GM19043 (cell line): ENCODE measurements at regions not wholly inside any gene's neighbourhood (a gene's known extent, or its start where the extent isn't known, plus 50 kb on each side); places are given as distances from the start of the nearest gene placed in this dataset.
"Not testable (repeated sequence)": the region's sequence is repeated elsewhere in the genome, so short reads cannot be mapped to it uniquely, and the experiment has no call there.

Source experiments
- ATAC-seq: cut with Tn5 transposase; IDR thresholded peaks from one replicate; pipeline ENCODE4 v1.9.1; 2021; ENCODE audit warnings: low read depth; ENCODE audit not compliant: unreplicated experiment

GRCh38 chr21:28725396-28725795 lies 267.3 kb downstream of the LTN1 start:
- no peak for ATAC-seq

- no peak for ATAC-seq
These were observed 269.0 kb downstream of the LTN1 start for GRCh38 chr21:28723646-28724045.

GRCh38 chr21:28719723-28720122 lies 273.0 kb downstream of the LTN1 start:
- no peak for ATAC-seq

DNA sequence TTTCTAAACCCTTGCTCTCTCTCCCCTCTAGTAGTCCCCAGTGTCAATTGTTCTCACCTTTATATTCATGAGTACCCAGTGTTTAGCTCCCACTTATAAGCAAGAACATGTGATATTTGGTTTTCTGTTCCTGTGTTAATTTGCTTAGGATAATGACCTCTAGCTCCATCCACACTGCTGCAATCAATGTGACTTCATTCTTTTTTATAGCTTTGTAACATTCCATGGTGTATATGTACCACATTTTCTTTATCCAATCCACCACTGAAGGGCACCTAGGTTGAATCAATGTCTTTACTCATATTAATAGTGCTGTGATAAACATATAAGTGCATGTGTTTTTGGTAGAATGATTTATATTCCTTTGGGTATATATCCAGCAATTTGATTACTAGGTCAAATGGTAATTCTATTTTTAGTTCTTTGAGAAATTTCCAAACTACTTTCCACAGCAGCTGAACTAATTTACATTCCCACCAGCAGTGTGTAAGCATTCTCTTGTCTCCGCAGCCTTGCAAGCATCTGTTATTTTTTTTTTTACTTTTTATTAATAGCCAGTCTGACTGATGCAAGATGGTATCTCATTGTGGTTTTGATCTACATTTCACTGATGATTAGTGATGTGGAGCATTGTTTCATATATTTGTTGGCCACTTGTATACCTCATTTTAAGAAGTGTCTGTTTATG lies 277.8 kb downstream of the LTN1 start:
- ATAC-seq: no peak

DNA sequence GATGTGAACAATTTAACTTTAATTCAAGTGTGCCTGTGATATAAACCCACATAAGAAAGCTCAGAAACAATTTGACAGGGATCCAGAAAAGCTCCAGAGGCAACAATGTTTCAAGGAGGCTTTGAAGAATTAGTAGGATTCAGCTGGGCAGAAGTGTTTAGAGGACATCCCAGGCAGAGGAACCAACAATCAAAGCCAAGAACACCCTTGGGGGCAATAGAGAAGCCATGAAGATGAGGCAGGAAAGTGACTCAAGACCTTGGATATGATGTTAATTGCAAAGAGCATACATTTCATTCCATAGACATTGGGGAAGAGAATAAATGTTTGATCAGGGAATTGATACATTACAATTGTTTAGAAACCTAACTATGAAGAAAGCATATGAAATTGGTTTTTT lies 280.3 kb downstream of the LTN1 start:
- ATAC-seq: no peak

DNA sequence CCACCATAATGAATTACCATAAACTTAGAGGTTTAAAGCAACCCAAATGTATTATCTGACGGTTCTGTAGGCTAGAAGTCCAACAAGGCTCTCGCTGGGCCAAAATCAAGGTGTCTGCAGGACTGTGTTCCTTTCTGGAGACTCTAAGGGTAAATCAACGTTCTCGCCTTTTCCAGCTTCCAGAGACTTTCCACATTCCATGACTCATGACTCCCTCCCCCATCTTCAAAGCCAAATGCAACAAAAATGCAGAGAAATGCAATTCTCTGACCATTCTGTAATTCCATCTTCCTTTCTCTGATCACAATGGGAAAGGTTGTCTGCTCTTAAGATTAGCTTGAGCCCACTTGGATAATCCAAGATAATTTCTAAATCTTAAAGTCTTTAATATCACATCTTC lies 287.1 kb downstream of the LTN1 start:
- ATAC-seq: no peak

DNA sequence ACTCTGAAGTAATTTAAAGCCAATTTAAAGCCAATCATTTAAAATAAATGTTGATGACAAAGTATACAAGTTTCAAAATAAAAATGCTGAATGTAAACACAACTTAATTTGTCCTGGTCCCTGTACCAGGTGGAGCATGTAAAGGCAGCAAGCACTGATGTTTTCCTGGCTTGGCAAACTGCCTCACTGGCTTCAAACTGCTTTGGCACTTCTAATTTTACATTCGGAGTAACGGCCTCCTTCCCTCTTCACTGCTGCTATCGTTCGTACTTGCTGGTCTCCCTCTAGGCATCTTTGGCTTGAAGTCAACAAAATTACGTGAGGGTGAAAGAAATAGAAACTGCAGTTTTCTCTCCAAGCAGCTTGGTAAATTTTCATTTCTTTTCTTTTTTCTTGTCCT lies 287.9 kb downstream of the LTN1 start:
- ATAC-seq: no peak

GRCh38 chr21:28703861-28704260 lies 288.8 kb downstream of the LTN1 start:
- no peak for ATAC-seq

DNA sequence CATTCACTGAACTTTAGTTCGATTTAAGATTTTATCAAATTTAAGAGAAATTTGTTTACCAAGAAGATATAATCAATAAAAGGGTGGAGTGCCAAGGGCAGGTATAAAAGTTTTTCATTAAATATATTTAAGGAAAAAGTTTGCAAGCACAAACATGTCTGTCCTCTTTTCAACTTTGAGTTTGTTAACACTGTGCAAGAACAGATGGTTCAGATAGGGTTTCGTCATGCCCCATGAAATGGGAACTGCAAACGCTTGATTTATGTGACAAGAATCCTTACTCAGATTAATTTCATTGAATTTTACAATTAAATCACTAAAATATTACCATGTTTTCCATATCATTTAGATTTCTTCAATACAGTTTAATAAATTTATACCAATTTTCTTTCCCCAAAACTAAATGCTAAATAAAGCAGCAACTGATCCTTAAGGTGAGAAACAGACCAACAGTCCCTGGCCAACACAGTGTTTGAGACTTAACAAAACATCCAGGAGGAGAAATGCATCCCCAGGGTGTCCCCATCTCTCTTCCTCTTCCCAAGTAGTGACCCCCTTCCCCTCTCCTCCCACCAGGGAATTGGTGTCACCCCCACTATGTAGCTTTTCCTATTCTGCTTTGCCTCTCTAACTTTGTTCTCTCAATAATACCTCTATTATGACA lies 292.9 kb downstream of the LTN1 start:
- no peak for ATAC-seq

DNA sequence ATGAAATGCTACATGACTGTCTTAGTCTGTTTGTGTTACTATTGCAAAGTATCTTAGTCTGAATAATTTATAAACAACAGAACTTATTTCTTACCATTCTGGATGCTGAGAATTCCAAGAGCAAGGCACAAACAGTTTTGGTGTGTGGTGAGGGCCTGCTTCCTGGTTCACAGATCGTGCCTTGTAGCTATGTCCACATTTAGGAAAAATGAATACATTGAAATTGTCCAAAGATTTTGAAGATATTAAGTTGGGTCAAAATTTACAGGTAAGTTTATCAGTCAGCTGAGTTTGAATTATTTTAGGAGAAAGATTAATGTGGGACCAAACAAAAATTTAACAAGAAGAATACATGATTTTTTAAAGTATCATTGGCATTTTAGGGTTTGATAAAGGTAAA lies 293.5 kb downstream of the LTN1 start:
- no peak for ATAC-seq

GRCh38 chr21:28696844-28697410 lies 295.8 kb downstream of the LTN1 start:
- no peak for ATAC-seq

DNA sequence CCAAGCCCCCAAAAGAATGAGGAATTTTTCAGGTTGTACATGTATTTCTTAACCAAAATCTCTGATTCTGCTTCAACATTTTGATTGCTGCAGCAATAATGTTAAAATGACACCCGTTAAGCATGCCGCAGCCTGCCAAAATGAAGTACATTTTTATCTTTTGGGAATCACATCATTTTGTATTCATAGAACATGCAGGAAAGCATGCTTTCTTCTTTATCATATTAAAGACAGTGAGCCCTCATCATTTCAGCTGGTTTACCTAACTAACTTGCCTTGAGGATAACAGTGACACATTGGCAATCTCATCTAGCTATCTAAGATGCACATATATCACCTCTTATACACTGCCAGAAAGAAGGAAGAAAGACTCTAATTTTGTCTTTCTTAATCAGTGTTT lies 299.2 kb downstream of the LTN1 start:
- ATAC-seq: no peak

GRCh38 chr21:28690196-28690595 lies 302.5 kb downstream of the LTN1 start:
- ATAC-seq: no peak

- ATAC-seq: no peak
These were observed 304.3 kb downstream of the LTN1 start for GRCh38 chr21:28688381-28688780.

DNA sequence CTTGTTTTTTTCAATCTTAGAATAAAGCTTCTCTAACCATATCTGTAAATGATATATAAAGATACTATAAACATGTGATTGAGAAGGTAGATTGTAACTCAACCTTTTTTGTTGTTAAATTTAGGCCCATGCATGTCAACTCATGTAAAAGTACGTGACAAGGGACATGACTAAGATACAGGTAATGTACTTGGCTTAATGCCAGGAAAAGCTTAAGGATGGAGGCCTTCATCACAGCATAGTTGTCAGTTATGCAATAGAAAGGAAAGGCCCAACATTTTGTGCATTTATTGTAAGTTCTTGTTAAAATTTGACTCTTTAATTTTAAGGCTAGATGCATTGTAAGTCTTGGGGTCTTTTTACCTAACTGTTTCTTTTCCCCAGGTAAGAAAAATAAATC lies 305.1 kb downstream of the LTN1 start:
- no peak for ATAC-seq

DNA sequence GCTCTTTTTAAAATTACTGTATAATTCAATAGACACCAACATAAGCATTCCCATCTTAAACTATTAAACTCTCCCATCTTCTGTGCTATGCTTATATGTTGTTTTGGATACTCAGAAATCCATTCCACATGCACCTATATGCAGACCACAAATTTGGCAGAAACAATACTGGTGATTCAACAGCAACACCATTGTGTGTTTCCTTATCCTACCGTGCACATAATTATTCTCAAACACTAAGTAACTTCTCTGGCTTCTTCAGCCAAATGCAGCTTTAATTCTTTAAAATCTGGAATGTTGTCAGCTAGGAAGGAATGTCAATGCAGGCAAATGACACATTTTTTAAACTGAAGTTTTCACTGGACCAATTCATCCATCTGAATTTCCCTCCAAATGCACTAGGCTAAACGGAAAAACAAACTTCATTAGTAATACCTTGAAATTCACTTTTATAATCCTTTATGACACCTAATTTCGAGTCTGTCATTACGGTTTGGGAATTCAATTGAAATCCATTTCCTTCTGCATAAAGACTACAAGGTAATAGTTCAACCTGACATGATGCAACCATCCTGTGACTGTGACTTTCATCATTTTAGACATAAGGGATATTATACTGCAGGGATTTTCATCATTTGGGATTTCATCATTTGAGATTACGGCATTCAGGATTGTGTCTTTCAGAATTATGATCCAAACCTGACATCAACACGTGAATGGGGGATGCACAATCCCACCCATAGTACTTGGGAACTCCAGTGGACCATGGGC lies 308.5 kb downstream of the LTN1 start:
- no peak for ATAC-seq

- not testable (repeated sequence) for ATAC-seq
These were observed 309.8 kb downstream of the LTN1 start for GRCh38 chr21:28682884-28683283.

- not testable (repeated sequence) for ATAC-seq
These were observed 315.6 kb downstream of the LTN1 start for GRCh38 chr21:28677096-28677495.

- ATAC-seq: no peak
These were observed 317.2 kb downstream of the LTN1 start for GRCh38 chr21:28675331-28676041.

- no peak for ATAC-seq
These were observed 317.9 kb downstream of the LTN1 start for GRCh38 chr21:28674763-28675162.
